H9 (cell line): ENCODE measurements at regions not wholly inside any gene's neighbourhood (a gene's known extent, or its start where the extent isn't known, plus 50 kb on each side); places are given as distances from the start of the nearest gene placed in this dataset.

Experiments used
- DNase-seq: peaks from one replicate; pipeline ENCODE4 v3.0.0-alpha.2; 2017
- H2AFZ ChIP-seq: one replicate; pipeline ENCODE4 v1.6.1; 2013; ENCODE audit warnings: mild to moderate bottlenecking, low read length, control low read depth, moderate library complexity
- H2AK5ac ChIP-seq: 2 replicates; pipeline ENCODE4 v1.6.1; 2013; ENCODE audit warnings: low read length, control low read depth, mixed read lengths; ENCODE audit not compliant: insufficient read length
- H2BK120ac ChIP-seq: one replicate; pipeline ENCODE4 v1.6.1; 2013; ENCODE audit warnings: low read depth, mild to moderate bottlenecking, low read length, control low read depth, inconsistent platforms; ENCODE audit not compliant: poor library complexity, severe bottlenecking
- H2BK12ac ChIP-seq: 2 replicates; pipeline ENCODE4 v1.6.1; 2013; ENCODE audit warnings: low read length, control low read depth, mixed read lengths, low read depth; ENCODE audit not compliant: insufficient read length
- H2BK15ac ChIP-seq: 2 replicates; pipeline ENCODE4 v1.6.1; 2013; ENCODE audit warnings: low read depth, low read length, control low read depth
- H2BK20ac ChIP-seq: one replicate; pipeline ENCODE4 v1.6.1; 2013; ENCODE audit warnings: low read depth, mild to moderate bottlenecking, low read length, control low read depth, inconsistent platforms; ENCODE audit not compliant: poor library complexity, severe bottlenecking
- H2BK5ac ChIP-seq: 2 replicates; pipeline ENCODE4 v1.6.1; 2013; ENCODE audit warnings: low read length, control low read depth, mixed read lengths; ENCODE audit not compliant: insufficient read length
- H3K14ac ChIP-seq: 2 replicates; pipeline ENCODE4 v1.6.1; 2013; ENCODE audit warnings: low read length, control low read depth; ENCODE audit not compliant: insufficient read depth
- H3K18ac ChIP-seq: 2 replicates; pipeline ENCODE4 v1.6.1; 2013; ENCODE audit warnings: low read depth, mild to moderate bottlenecking, mixed read lengths, low read length, control low read depth; ENCODE audit not compliant: insufficient read length
- H3K23ac ChIP-seq: 2 replicates; pipeline ENCODE4 v1.6.1; 2013; ENCODE audit warnings: low read length, control low read depth, mixed read lengths, low read depth; ENCODE audit not compliant: insufficient read length
- H3K23me2 ChIP-seq: 2 replicates; pipeline ENCODE4 v1.6.1; 2013; ENCODE audit warnings: low read depth, mild to moderate bottlenecking, mixed read lengths, low read length, control low read depth; ENCODE audit not compliant: insufficient read length, poor library complexity, severe bottlenecking
- H3K27ac ChIP-seq: 2 replicates; pipeline ENCODE4 v1.5.1; 2013; ENCODE audit warnings: low read length, control low read depth, mixed read lengths, low read depth; ENCODE audit not compliant: insufficient read length
- H3K27me3 ChIP-seq: 2 replicates; pipeline ENCODE4 v1.6.1; 2013; ENCODE audit warnings: low read length, control low read depth, inconsistent platforms; ENCODE audit not compliant: insufficient read depth
- H3K4ac ChIP-seq: 2 replicates; pipeline ENCODE4 v1.6.1; 2013; ENCODE audit warnings: low read depth, mild to moderate bottlenecking, control low read depth, inconsistent platforms, low read length, moderate library complexity
- H3K4me1 ChIP-seq: 2 replicates; pipeline ENCODE4 v1.6.1; 2013; ENCODE audit warnings: low read length, control low read depth, inconsistent platforms; ENCODE audit not compliant: insufficient read depth
- H3K4me2 ChIP-seq: 2 replicates; pipeline ENCODE4 v1.6.1; 2013; ENCODE audit warnings: low read length, control low read depth, mixed read lengths; ENCODE audit not compliant: insufficient read length, insufficient read depth
- H3K56ac ChIP-seq: 2 replicates; pipeline ENCODE4 v1.6.1; 2013; ENCODE audit warnings: low read depth, mild to moderate bottlenecking, mixed read lengths, low read length, control low read depth; ENCODE audit not compliant: insufficient read length
- H3K79me1 ChIP-seq: 2 replicates; pipeline ENCODE4 v1.6.1; 2013; ENCODE audit warnings: low read depth, mild to moderate bottlenecking, moderate library complexity, low read length, control low read depth, inconsistent platforms; ENCODE audit not compliant: insufficient read depth, poor library complexity, severe bottlenecking
- H3K79me2 ChIP-seq: 2 replicates; pipeline ENCODE4 v1.6.1; 2013; ENCODE audit warnings: low read length, control low read depth, inconsistent platforms; ENCODE audit not compliant: insufficient read depth
- H3K9ac ChIP-seq: 2 replicates; pipeline ENCODE4 v1.6.1; 2013; ENCODE audit warnings: low read length, control low read depth, mixed read lengths; ENCODE audit not compliant: insufficient read length; ENCODE audit errors: extremely low read depth
- H3K9me3 ChIP-seq: one replicate; pipeline ENCODE4 v1.6.1; 2013; ENCODE audit warnings: low read depth, low read length, inconsistent platforms; ENCODE audit not compliant: control insufficient read depth
- H3T11ph ChIP-seq: one replicate; pipeline ENCODE4 v1.6.1; 2013; ENCODE audit warnings: mild to moderate bottlenecking, low read length, control low read depth, inconsistent platforms
- H4K20me1 ChIP-seq: one replicate; pipeline ENCODE4 v1.6.1; 2013; ENCODE audit not compliant: control insufficient read depth, insufficient read length, insufficient read depth
- H4K5ac ChIP-seq: 2 replicates; pipeline ENCODE4 v1.6.1; 2013; ENCODE audit warnings: low read depth, mild to moderate bottlenecking, mixed read lengths, low read length, control low read depth; ENCODE audit not compliant: insufficient read length
- H4K8ac ChIP-seq: replicated peaks from 2 replicates; pipeline ENCODE4 v1.6.1; 2013; ENCODE audit warnings: low read length, control low read depth, mixed read lengths, low read depth; ENCODE audit not compliant: insufficient read length
- H4K91ac ChIP-seq: 2 replicates; pipeline ENCODE4 v1.6.1; 2013; ENCODE audit warnings: low read depth, mild to moderate bottlenecking, moderate library complexity, mixed read lengths, low read length, control low read depth; ENCODE audit not compliant: insufficient read length
- H3K27ac Mint-ChIP-seq, 3 experiments: 2 replicates in 2 of 3; 3 replicates in 1 of 3; pipeline ENCODE4 v1.8.0; 2020 to 2021; ENCODE audit warnings: mixed read lengths in 3 of 3, mild to moderate bottlenecking in 1 of 3, moderate library complexity in 1 of 3
- H3K27me3 Mint-ChIP-seq: 2 replicates; pipeline ENCODE4 v1.8.0; 2021; ENCODE audit warnings: low read depth, mild to moderate bottlenecking, moderate library complexity, mixed read lengths
- H3K36me3 Mint-ChIP-seq, 3 experiments: 2 replicates in 2 of 3; 3 replicates in 1 of 3; pipeline ENCODE4 v1.8.0; 2020 to 2021; ENCODE audit warnings: low read depth in 3 of 3, mixed read lengths in 3 of 3; ENCODE audit not compliant: insufficient read depth in 1 of 3
- H3K4me1 Mint-ChIP-seq, 2 experiments: 2 replicates each; pipeline ENCODE4 v1.8.0; 2020; ENCODE audit warnings: mixed read lengths in 2 of 2
- H3K4me3 Mint-ChIP-seq, 2 experiments: 2 replicates in 1 of 2; 3 replicates in 1 of 2; pipeline ENCODE4 v1.8.0; 2020 to 2021; ENCODE audit warnings: mild to moderate bottlenecking in 2 of 2, mixed read lengths in 2 of 2, moderate library complexity in 1 of 2
- H3K9me3 Mint-ChIP-seq, 2 experiments: 2 replicates in 1 of 2; 3 replicates in 1 of 2; pipeline ENCODE4 v1.8.0; 2020; ENCODE audit warnings: mild to moderate bottlenecking in 2 of 2, mixed read lengths in 2 of 2, moderate library complexity in 1 of 2
- WGBS: extraction: QIAGEN DNeasy Blood & Tissue Kit; methylation state at CpG from one replicate; pipeline ENCODE4 v1.1.7; 2013; ENCODE audit warnings: missing lambda C conversion rate, low lambda C conversion rate, mixed read lengths; ENCODE audit not compliant: insufficient read length; ENCODE audit errors: extremely low coverage; 5-methylcytosine and 5-hydroxymethylcytosine counted together
- TF ChIP-seq, protein P1 (sequence below): fragments of 200-600 bp; sonication (generic); conservative IDR thresholded peaks from 3 replicates; pipeline ENCODE4 v1.8.0; 2021; ENCODE audit warnings: antibody characterized with exemption, mild to moderate bottlenecking

DNA sequence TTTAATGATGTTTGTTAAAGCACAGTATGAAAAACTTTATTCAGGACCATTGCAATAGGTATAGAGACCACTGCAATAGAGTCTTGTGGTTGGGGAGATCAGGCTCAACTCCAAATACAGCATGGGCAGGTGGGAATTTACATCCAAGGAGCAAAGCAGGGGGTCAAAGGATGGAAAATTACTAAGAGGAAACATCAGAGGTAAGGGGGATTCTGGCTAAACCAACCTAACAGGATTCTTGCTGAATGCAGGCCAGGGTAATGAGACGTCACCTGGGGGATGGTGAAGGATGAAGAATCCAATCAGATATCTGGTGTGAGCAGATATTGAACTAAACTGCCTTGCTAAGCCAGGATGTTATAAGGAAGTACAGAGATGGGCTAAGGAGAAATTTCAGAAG is 126.6 kb upstream of the MIR17HG start:
- H3T11ph ChIP-seq, result no peak overlapping the region
- H3K79me2 ChIP-seq, result no peaks in the 10 kb centered on the region
- TF ChIP-seq, protein P1, sequence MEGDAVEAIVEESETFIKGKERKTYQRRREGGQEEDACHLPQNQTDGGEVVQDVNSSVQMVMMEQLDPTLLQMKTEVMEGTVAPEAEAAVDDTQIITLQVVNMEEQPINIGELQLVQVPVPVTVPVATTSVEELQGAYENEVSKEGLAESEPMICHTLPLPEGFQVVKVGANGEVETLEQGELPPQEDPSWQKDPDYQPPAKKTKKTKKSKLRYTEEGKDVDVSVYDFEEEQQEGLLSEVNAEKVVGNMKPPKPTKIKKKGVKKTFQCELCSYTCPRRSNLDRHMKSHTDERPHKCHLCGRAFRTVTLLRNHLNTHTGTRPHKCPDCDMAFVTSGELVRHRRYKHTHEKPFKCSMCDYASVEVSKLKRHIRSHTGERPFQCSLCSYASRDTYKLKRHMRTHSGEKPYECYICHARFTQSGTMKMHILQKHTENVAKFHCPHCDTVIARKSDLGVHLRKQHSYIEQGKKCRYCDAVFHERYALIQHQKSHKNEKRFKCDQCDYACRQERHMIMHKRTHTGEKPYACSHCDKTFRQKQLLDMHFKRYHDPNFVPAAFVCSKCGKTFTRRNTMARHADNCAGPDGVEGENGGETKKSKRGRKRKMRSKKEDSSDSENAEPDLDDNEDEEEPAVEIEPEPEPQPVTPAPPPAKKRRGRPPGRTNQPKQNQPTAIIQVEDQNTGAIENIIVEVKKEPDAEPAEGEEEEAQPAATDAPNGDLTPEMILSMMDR, result no peak
- Mint-ChIP-seq H3K36me3 (no peaks in the 10 kb centered on the region; a peak in 2 of 7 replicates), H3K9me3 (no peaks in the 10 kb centered on the region), H3K27ac (no peak overlapping the region), H3K27me3 (peaks cover 50% of the 10 kb centered on the region), H3K4me1 (peaks cover 17 to 18% of the 10 kb centered on the region in 2 experiments), H3K4me3 (no peak overlapping the region)
- H4K91ac ChIP-seq, result no peak overlapping the region
- H3K4ac ChIP-seq, result no peak overlapping the region
- no peak overlapping the region for H4K8ac ChIP-seq
- H3K27ac ChIP-seq, result no peak overlapping the region
- no peak overlapping the region for H2BK15ac ChIP-seq
- no peaks in the 10 kb centered on the region for H3K4me1 ChIP-seq
- no peak overlapping the region for H2AFZ ChIP-seq
- H4K5ac ChIP-seq, result no peak overlapping the region
- no peak overlapping the region for H3K14ac ChIP-seq
- no CpG with 5 or more reads among the region's 1 CpG for WGBS
- no peaks in the 10 kb centered on the region for H4K20me1 ChIP-seq
- no peaks in the 10 kb centered on the region for H3K9me3 ChIP-seq
- no peak overlapping the region for H2BK20ac ChIP-seq
- no peak overlapping the region for H2BK120ac ChIP-seq
- H3K4me2 ChIP-seq, result no peak overlapping the region
- DNase-seq, result no peak
- no peaks in the 10 kb centered on the region for H3K23me2 ChIP-seq
- H3K9ac ChIP-seq, result no peak overlapping the region
- H2BK5ac ChIP-seq, result no peak overlapping the region
- H3K23ac ChIP-seq, result no peak overlapping the region
- H3K56ac ChIP-seq, result no peak overlapping the region
- no peaks in the 10 kb centered on the region; the same call in 1 of the 2 replicates for H3K27me3 ChIP-seq
- H3K79me1 ChIP-seq, result no peaks in the 10 kb centered on the region
- H2AK5ac ChIP-seq, result no peak overlapping the region
- H3K18ac ChIP-seq, result no peak overlapping the region
- no peak overlapping the region for H2BK12ac ChIP-seq
